ENCODE measurements at regions not wholly inside any gene's neighbourhood (a gene's known extent, or its start where the extent isn't known, plus 50 kb on each side); places are given as distances from the start of the nearest gene placed in this dataset.

DNA sequence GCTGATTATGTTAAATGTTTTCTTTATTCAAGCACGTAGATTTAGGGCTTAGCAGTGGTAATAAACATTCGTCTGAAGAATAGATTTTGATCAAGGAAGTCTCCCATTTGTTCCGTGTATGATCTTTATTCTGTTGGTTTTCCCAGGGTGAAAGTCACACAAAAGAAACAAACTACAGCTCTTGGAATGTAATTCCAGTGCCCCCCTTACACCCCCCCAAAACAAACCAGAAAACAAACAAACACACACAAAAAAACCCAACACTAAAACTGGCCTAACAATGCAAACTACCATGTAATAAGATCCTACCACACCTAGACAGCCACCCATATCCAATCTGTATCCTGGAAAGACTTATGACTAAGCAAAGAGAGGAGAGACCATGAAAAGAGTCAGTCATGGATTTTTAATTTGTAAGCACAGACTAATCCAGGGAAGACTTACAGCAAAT is 196.2 kb upstream of the ELL2 start:
- DNase-seq = no peak

DNA sequence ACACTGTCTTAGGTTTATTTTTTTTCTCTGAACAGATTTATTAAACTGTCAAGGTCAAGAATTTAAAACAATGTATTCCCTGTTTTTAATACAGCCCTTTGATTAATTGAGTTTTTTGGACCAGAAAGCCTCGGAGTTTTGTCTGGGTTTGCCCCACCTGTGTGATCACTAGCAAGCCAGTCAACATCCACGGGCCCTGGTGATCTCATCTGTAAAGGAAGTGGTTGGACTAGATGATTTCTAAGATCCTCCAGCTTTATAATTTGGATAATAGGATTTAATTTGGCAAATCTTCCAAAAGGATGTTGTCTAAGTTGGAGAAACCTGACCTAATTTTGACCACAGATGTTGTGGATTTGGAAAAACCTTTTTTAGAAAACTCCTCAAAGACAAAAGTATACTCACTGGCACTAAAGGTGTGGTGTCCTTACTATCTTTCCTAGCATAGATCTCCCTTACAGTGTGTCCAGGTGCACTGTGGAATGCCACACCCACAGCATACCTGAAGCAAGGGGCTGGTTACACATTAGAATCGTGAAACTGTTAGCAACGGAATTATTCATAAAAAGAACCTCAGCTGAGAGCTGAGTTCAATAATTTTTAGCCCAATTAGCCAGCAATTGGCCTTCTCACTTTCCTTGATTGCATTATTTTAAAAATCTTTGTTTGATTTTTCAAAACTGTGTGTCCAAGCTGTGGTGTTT is 195.6 kb upstream of the ELL2 start:
- no peak for DNase-seq

DNA sequence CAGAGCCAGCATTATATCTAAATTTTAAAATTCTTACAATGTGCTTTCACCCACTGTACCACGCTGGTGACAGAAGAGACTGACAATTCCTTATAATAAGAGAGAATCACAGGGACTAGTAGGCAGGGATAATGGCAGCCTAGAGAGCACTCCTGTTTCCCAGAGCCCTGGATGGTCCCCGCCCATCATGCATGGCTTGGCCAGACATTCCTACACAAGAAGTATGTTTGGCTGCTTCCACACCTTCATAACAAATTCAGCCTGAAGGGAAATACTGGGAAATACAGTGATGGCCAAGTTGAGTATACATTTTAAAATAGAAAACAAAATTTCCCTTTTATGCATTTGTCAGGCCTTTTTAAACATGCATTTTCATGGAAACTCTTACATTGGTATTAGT is 193.5 kb upstream of the ELL2 start:
- no peak for DNase-seq

DNA sequence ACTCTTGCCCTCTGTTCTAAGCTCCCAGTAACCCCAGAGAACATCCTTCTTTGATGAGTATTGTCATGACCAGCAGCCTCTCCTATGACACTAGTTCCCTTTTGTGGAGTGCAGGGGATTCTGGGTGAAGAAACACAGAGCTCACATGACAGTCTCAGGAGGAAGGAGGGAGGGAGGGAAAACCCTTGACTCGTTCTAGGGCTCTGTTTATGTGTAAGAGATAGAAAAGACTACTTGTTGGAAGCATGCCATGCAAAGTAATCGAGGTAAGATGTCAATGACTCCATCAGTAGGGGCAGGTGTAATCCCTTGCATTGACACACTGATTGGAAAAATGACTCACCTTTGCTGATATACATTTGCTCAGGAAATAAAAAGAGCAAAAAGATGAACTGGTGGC is 190.2 kb upstream of the ELL2 start:
- no peak for DNase-seq

DNA sequence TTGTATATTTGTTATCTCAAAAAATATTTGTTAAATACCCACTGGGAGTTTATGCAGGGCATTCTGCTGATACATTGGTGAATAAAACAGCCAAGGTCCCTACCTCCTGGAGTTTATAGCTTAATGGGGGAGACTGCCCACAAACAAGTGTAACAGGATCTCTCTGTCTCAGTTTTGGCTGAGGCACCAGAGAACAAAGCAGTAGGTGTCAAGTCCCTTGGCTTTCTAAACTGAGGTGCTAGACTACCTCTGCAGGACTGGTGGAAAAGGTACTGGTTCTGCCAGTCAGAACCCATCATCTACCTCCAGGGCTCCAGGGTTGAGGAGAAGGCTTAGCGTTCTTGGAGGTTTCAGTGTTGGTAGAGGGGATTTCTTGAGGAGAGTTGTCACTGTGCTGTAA is 188.4 kb upstream of the ELL2 start:
- DNase-seq = peak; percentile 13

DNA sequence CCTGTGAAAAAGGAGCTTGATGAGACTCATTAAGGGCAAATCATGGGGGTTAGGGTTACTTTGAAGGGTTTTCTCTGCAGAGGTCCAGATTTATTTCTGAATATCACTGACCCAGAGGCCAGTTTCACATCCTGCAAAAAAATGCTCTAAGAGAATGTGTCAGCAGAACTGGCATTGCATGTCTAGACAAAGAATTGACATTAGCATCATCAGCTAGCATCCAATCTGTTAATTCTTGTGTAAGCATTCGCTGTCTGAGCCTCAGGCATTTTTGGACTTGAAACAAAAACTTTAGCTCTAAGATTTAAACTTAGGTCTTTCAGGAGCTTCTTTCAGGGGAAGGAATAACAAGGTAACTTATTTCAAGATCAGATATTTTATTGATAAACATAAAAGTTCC is 187.9 kb upstream of the ELL2 start:
- peak; percentile 58 for DNase-seq

DNA sequence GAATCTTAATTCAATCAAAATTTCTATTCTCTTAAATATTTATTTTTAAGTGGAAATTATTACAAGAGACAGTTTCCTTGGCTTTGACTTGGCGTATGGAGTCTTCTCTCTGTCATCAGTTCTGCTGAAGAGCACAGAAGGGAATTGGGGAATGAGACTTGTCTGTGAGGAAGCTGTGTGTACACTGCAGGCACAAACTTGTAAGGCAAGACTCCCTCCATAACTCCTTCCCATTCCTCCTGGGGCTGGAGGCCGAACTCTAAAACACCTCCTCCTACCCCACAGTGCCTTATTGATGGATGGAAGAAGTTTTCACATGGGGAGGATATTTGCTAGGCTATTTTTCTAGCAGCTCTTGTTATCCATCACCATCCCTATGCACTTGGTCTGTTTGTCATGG is 187.4 kb upstream of the ELL2 start:
- DNase-seq = no peak

DNA sequence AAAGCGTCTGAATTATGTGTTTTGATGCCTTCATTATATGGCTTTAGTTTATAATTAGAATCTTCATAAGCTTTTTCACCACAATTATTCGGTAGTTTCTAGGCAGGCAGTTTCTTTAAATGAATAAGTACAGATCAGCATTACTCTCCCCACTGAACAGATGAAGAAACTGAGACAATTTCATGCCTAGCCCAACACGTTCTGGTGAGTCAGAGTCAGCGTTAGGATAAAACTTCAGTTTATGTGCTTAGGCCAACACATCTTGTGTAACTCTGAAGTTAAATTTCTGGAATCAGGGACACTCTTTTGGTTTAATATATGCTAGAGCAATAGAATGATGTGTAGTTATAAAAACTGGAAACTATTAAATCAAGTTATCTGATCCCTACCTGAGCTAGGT is 186.7 kb upstream of the ELL2 start:
- DNase-seq = no peak

DNA sequence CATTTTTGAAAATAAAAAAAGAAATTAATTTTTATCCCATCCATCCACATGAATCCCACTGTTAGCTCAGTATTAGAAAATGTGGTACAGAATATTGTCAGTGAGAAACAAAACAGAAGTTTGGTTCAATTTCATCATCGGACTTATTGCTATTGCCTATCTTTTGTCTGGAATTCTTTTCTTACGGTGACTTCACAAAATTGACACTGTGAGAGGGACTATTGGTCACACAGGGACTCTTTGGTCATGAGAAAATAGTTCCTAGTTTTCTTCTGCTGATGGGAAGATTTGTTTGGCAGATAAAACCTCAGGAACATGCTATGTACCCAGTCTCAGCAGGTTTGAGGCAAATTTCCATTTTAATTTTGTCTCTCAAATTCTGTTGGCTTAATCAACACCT is 186.2 kb upstream of the ELL2 start:
- no peak for DNase-seq

DNA sequence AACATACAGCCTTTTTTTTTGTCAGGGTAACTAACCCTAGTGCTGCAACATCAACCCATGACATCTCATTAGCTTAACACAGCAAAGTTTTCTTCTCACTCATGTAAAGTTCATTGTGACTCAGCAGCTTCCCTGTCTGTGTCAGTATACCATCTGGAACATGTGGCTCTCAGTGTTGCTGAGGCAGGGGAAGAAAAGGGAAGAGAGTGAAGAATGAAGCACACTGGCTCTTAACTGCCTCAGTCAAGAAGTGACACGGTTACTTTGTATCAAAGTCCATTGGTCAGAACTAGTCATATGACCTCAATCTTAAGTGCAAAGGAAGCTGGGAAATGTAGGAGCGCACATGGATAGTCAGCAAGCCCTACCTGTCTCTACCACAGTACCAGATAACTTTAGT is 185.0 kb upstream of the ELL2 start:
- peak; percentile 70 for DNase-seq

DNA sequence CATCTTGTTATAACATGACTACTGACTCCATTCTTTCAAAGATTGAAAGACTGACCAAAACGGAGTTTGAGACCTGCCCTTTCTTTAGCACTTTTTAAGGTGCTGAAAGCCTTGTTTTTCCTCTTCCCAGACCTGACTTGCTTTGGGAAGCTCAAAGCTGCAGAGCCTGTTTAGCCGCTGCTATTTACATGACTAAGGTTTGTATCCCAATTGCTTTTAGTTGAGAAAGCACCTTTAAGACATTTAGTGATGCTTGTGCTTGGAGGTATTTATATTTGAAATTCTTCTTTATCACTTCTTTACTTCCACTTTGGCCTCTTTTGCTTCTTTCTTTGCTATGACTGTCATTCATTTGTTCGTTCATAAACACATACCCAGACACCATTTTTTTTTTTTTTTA is 182.6 kb upstream of the ELL2 start:
- DNase-seq = no peak

DNA sequence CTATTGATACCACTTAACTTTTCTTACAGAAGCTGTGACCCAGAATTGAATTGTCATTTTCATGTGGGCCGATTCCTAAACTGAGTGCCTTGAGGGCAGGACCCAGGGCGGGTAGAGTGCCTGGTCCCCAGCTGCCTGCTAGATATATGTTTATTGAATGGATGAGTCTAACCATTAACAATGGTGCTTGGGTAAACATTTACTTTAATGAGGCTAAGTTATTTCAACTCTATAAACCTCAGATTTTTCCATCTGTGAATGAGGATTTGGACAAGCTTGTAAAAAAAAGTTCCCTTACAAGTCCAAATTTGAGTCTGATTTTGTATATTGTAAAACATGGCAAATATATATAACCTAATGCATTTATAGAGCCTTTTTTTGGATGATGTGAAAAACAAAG is 181.8 kb upstream of the ELL2 start:
- no peak for DNase-seq

DNA sequence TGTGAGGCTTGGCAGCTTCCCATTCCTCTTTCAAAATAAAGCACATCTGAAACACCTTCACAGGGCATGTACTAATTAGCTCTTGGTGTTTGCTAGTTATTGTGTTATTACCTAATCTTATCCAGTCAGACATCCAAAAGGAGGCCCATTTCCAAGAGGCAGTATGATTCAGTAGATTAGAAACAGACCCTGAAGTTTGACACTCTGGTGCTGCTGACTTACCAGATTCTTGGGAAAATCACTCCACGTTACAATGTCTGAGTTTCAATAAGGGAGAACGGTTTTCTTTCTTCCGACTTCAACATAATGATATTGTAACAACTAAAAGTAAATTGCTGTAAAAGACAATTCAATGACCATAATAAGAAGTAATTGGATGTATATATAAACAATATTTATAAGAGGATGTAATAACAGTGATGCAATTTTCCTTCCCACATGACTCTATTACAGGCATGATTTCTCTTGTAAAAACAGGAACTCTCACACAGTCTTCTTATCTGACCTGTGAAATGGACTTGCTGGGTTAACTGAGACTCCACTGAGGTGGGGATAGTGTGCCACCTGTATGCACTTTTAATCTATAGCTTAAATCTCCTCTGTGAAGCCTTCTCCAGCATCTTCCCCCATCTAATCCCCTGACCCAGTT is 181.3 kb upstream of the ELL2 start:
- peak; percentile 39 for DNase-seq

DNA sequence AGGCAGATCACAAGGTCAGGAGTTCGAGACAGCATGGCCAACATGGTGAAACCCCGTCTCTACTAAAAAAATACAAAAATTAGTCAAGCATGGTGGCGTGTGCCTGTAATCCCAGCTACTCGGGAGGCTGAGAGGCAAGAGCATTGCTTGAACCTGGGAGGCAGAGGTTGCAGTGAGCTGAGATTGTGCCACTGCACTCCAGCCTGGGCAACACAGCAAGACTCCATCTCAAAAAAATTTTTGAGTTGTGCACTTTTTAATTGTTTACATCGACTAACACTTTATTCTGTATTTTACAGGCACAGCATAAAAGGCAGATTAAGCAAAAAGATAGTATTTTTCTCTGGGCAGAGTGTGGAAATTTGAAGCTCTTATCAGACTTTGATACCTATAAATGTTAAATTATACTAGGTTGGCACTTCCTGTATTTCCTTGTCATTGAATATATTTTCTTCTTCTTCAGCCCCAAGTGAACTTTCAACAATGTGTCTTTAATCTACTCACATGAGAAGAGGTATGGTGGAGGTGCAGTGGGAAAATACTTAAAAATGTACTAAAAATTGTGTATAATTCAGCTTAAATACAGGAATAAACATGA is 180.6 kb upstream of the ELL2 start:
- no peak for DNase-seq

DNA sequence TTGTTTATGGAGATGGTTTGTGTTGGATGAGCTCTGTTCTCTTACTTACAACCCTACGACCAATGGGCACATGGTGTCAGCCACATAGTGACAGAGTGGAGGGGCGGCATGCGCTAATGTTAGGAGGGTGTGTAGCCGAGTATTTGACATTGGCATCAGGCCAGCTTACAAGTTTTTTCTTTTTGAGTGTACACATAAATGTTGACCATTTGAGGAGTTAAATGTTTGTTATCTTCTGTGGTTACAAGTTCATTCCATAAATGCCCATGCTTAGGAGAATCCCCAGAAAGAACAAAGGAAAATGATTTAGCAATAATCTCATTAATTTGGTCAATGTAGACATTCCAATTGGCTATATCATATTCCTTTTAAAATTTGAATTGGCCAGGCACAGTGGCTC is 180.1 kb upstream of the ELL2 start:
- DNase-seq = peak; percentile 33

DNA sequence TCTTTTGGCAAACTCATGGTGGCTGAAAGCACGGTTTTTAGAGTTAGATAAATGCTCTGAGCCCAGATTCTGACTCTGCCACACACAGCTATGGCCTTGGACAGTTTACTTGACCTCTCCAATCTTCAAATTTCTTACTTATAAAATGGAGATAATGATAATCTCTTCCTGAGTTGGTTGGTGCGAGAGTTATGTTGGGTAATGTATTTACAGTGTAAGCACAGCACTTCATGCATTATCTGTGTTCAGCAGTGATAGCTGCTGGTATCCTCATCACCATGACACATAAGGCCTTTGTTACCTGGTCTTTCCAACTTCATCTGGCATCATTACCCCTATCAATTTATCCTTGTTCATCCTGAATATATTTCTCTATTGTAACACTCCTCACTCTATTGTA is 178.8 kb upstream of the ELL2 start:
- no peak for DNase-seq

DNA sequence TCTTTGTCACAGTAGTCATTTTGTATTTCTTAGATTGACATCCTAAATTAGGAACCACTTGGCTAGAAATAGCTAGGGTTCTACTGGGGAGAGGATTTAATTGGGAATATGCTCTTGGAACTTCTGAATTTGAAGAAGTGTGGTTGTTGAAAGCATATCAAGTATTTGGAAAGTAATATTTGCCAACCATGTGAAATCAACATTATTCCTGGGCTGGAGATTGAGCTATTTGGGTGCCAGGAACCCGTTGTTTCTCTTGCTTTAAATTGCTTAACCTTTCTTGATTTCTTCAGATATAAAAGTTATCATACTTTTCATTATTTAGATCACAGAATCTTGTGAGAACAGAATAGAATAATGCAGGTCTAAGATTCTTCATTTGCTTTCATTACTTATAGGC is 178.4 kb upstream of the ELL2 start:
- no peak for DNase-seq

DNA sequence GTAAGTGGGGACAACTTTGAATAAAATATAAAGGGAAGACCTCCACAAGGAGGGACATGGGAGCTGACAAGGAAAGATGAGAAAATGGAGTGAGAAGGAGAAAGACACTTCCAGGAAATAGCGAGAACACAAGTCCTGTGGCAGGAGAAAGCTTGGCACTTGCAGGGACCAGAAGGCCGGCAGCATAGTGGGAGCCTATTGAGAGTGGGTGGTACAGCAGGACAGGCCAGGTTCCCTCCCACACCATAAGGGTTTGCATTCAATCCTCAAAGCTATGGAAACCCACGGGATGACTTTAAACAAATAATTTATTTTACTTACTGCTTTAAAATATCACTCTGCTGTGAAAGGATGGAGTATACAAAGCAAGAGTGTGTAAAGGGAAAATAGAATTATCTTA is 173.2 kb upstream of the ELL2 start:
- DNase-seq = no peak

DNA sequence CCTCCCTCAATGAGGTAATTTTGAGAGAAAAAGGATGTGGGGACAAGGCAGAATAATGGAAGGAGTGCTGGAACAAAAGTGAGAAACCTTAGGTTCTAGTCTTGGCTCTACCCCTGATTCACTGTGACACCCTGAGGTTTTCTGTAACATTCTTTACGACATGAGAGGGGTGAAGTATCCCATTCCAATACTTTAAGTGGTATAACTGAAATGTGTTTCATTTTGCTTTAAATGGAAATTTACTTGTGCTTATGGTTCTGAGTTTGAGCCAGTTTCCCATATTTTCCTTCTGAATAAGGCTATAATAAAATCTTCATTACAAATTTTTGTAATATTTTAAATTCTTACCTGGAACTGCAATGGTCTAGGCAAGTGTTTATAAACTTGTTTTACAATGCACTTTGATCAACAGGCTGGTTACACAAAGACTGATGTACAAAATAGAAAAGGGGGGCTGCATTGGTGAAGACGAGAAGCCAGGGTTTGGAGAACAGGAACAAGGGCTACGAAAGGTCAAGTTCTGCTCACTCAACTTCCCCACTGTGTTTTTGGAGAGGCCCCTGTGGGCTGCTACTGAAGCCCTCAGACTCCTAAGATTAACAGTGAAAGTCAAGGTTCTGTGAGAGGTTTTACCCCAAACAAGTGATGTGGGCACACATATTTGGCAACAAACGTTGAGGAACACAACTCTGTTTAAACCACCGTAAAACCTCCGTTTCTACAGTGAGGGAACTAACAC is 171.9 kb upstream of the ELL2 start:
- peak; percentile 34 for DNase-seq

DNA sequence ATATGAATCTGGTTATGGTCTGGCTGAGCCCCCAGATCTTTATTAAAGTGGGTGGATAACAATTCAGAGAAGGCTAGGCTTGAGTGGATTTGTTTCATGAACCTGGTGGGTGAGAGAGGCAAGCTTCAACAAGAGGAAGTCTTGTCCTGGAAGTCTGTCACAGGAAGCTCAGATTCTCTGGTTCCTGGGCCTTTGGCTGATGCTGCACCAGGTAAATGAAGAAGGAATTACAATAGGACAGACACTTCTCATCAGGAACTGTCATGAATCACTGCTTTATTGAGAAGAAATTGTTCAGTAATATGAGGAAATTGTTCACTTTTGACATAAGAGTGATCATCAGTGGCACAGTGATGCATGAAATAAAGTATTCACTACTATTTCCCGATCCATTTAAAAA is 167.6 kb upstream of the ELL2 start:
- DNase-seq = no peak

DNA sequence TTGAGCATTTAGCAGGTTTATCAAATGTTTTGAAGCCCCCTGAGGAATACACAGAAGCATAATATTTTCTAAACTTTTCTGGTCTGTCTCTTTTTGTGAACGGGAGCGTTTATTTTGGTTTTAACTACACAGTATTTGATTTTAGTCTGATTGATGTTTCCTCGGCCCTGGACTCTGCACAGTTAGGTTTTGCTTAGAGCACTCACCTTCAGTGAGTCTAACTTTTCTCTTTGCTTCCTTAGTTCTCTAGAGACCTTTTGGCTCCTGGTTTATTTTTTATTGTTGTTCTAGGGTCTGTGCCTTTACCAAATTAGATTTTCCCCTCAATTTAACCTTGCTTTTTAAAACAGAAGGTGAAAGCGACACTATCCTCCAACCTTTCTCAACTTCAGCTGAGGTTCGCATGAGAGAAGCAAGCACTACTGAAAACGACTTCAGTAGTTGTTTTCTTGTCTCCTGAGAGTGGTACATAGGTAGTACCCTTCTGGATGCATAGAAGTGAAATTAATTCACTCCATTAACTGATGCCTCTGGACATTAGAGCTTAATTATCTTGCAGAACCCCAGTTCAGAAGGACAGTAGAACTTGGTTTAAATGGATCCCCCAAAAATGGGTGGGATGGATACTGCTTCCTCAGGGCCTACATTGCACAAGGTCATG is 166.7 kb upstream of the ELL2 start:
- no peak for DNase-seq

DNA sequence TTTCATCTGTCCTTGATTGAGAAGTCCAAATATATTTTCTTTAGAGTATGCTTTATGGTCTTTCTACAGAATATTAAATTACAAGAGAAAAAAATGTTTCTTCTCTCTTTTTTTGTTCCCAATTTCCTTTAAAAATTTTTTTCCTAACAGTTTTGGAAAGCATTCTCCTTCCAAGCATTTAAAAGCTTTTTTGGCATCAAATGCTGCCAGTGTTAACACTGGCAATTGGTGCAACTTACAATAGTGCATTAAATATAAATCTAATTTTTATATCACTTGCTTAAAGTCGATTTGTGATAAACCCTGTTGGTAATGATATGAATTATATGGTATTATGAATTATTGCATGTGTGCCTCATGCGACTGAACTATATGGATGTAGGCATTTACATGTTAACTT is 165.9 kb upstream of the ELL2 start:
- no peak for DNase-seq

Data from fibroblast of skin of back (primary cell).